ENCODE measurements at regions not wholly inside any gene's neighbourhood (a gene's known extent, or its start where the extent isn't known, plus 50 kb on each side); places are given as distances from the start of the nearest gene placed in this dataset.

DNA sequence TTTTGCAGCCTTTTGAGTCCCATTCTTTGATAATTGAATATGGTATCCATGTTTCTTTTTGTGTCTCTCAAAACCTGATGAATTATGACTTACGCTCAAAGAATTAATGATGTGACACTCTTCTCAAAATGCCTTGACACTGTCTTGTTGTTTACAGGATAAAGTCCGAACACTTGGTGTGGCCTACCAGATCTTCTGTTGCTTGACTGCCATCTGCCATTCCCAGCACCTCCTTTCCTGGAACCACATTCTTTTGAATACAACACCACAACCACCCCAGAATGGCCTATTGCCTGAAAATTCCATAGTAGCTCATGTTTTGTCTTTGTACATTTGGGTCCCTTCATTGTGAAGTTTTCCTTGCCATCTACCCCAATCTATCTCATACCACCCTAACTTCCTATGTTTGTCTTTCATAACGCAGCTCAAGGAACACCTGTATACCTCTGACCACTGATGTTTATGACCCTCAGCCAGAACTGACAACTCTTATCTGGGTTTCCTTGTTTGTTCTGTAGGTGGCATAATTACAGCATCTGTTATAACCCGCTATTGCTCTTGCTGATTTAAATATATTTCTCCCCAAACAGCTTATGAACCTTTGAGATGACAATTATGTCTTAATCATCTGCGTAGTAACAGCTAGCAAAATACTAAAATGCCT is 991.3 kb downstream of the RAB28 start:
- TF ChIP-seq CTCF (conservative IDR thresholded peaks at IDR 0.05; ENCODE audit: low read depth, low read length) (no peak), POLR2A (IDR thresholded peaks at IDR 0.05; ENCODE audit: low read depth, low read length) (no peak), FOS (IDR thresholded peaks at IDR 0.05; ENCODE audit: low read depth, low read length) (no peak), BHLHE40 (IDR thresholded peaks at IDR 0.05; ENCODE audit: low read depth, low read length) (no peak), MAFK (IDR thresholded peaks at IDR 0.05; ENCODE audit: low read depth, low read length) (no peak), MXI1 (IDR thresholded peaks at IDR 0.05; ENCODE audit: borderline replicate concordance, low read depth, low read length) (no peak), NFE2L2 (IDR thresholded peaks at IDR 0.05; ENCODE audit: low read depth, low read length) (no peak), RCOR1 (IDR thresholded peaks at IDR 0.05; ENCODE audit: insufficient replicate concordance, low read length) (no peak), MAZ (IDR thresholded peaks at IDR 0.05; ENCODE audit: borderline replicate concordance, low read depth, low read length) (no peak), CEBPB (IDR thresholded peaks at IDR 0.05; ENCODE audit: low read depth, low read length) (no peak), SMC3 (IDR thresholded peaks at IDR 0.05; ENCODE audit: low read depth, low read length) (no peak)
- TF ChIP-seq, protein P1, sequence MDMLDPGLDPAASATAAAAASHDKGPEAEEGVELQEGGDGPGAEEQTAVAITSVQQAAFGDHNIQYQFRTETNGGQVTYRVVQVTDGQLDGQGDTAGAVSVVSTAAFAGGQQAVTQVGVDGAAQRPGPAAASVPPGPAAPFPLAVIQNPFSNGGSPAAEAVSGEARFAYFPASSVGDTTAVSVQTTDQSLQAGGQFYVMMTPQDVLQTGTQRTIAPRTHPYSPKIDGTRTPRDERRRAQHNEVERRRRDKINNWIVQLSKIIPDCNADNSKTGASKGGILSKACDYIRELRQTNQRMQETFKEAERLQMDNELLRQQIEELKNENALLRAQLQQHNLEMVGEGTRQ (IDR thresholded peaks at IDR 0.05; ENCODE audit: low read depth, low read length) = no peak
